ENCODE measurements at regions not wholly inside any gene's neighbourhood (a gene's known extent, or its start where the extent isn't known, plus 50 kb on each side); places are given as distances from the start of the nearest gene placed in this dataset.

- DNase-seq: no peak
These were observed 380.1 kb upstream of the SULF2 start for GRCh38 chr20:48165401-48165685.

DNA sequence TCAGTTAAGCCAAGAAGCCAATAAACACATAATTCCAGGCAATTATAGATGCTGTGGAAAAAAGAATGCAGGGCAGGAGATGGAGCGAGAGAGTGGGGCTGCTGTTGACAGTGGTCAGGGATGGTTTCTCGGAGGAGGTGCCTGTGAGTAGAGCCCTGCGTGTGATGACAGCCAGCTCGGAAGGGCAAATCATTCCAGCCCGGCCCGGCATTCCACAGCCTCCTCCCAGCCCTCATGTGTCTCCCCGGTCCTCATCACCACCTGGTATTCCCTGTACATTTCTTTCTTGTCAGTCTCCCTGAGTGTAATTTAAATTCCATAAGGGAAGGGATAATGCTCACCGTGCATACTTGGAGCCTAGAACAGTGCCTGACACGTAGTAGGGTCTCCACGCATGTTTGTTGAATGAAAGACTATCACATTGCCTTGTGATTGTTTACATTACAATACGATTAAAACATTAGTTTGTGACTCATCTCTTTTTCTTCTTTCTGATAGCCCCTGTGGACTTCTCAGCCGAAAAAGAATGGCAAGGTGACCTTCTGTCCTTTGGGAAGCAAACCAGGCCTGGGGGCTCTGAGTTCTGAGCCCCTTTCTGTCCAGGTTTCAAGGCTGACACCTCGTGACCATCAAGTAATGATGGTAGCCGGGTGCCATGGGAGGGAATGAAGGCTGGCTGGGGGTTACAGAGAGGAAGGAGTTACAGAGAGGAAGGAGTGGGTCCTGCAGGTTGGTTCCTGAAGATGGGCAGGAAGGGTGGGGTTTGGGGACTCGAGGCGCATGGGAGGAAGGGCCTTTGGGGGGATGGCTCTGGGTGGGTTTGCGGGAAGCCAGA is 379.5 kb upstream of the SULF2 start:
- DNase-seq: no peak

GRCh38 chr20:48164034-48164433 is 378.8 kb upstream of the SULF2 start:
- DNase-seq: no peak

GRCh38 chr20:48163505-48163904 is 378.2 kb upstream of the SULF2 start:
- no peak for DNase-seq

- no peak for DNase-seq
These were observed 377.3 kb upstream of the SULF2 start for GRCh38 chr20:48162621-48163020.

DNA sequence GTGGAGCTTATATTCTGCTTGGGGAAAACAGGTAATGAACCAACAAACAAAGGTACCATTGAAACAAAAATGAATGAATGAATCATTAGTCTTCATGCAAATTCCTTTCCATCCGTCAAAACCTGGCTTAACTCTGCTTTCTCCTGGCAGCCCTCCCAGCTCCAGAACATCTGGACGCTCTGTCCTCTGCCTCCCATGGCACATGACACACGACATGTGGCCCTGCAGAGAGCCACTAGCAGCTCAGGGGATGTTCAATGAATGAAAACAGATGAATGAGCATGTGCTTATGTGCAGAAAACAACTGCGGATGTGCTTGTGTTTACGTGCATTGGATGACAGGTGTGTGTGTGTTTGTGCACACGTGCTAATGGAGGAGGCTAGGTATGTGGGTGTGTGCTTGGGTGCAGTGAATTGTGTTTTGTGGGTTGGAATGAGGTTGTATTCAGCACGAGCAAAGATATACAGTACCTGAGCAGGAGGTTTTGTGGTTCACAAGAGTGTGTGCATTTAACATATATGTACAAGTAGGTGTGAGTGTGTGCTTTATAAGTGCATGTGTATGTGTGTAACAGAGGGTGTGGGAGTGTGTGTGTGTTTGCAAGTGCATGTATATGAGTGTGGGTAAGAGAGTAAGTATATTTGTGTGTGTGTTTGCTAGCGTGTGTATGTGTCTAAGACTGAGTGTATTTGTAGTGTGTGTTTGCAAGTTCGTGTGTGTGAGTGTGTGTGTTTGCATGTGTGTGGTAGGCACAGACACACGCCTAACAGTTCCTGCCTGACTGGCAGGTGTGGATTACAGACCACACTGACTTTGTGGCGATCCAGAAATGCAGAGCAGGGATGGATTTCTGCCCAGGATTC is 374.1 kb upstream of the SULF2 start:
- DNase-seq: no peak

GRCh38 chr20:48158014-48158413 is 372.7 kb upstream of the SULF2 start:
- no peak for DNase-seq

DNA sequence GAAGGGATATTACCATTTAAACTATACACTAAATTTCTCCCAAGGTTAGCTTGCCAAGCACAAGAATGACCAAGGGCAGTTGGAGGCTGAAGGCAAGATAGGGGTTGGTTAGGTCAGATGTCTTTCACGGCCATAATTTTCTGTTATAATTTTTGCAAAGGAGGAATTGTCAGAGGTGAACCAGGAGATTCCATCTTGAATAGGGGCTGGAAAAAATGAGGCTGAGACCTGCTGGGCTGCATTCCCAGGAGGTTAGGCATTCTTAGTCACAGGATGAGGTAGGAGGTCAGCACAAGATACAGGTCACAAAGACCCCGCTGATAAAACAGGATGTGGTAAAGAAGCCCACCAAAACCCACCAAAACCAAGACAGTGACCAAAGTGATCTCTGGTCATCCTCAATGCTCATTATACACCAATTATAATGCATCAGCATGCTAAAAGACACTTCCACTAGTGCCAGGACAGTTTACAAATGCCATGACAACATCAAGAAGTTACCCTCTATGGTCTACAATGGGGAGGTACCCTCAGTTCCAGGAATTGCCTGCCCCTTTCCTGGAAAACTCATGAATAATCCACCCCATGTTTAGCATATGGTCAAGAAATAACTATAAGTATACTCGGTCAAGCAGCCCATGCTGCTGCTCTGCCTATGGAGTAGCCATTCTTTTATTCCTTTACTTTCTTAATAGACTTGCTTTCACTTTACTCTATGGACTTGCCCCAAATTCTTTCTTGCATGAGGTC is 371.8 kb upstream of the SULF2 start:
- DNase-seq: no peak

DNA sequence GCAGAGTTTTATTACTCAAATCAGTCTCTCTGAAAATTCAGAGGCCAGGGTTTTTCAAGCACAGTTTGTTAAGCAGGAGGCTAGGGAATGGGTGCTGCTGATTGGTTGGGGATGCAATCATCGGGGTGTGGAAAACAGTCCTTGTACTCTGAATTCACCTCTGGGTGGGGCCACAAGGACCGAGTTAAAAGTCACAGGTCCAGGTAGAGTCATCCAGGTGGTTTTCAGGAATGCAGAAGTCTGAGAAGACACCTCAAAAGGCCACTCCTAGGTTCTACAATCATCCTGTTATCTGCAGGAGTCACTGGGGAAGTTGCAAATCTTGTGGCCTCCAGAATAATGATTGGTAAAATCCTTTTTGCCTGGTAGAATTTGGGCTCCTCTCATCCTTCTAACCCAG is 371.2 kb upstream of the SULF2 start:
- DNase-seq: no peak

DNA sequence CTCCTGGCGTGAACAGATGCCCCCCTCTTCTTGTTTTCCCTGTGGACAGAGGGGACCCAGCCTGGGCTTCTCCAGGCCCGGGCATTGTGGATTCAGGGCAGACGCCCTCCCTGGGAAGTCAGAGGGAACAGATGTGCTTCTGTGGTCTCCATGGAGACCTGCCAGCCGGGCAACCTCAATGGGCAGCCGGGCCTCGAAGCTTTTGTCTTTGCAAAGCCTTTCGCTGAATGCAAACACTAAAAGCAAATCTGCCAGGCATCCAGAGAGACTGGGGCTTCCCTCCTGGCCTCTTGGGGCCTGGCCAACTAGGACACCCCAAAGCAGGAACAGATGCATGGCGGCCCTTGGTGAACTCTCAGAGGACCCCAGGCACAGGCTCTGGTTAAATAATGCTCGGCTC is 370.0 kb upstream of the SULF2 start:
- DNase-seq: no peak

GRCh38 chr20:48154040-48154765 is 368.9 kb upstream of the SULF2 start:
- no peak for DNase-seq

DNA sequence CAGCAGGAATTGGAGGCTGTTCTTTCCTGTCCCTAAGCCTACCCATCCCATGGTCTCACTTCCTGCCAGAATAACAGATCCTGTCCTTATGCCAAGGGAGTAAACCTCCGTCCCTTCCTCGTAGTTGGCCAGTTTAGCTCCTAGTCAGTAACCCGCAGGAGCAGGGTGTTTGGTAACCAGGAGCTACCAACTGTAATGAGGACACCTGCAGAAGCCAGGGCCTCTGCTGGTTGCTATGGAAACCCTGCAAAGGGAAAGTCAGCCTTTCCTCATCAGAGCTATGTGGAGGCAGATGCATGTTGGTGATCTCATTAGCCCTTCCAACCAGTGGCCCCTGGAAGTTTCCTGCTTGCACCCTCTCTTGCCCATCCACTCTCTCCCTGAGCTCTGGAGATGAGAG is 368.2 kb upstream of the SULF2 start:
- no peak for DNase-seq

DNA sequence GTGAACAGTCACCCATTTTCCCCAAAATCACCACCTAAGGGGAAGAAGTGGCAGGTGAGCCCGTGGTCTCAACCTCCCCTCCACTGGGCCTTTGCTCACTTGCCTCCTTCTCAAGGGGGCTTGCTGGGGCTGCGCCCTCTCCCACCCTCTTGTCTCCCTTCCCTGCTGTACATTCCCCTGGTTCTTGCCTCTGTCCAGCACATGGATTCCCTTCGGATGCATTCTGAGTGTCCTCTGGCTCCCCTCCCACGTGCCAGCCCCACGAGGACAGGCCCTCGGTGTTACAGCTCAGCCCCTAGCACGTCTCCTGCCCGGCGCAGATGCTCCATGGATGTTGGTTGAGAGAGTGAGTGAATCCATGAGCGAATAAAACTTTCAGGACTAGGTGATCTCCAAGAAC is 367.8 kb upstream of the SULF2 start:
- no peak for DNase-seq

DNA sequence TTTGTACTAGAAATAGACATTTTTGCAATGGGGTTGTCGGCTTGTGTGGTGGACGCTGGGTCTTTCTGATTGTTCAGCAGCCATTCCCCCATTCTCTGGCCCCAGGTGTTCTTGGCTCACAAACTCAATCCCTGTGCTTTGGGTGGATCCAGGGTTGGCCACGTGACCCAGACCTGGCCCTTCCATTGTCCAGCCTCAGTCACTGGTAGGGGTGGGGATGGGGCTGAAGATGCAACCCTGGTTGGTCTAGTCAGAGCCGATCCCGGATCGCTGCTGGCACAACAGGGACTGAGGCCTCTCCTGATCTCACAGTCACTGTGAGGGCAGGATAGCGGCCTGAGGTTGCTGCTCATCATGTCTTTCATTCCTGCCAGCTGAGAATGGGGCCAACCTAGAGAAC is 365.3 kb upstream of the SULF2 start:
- DNase-seq: no peak

- DNase-seq: no peak
These were observed 364.6 kb upstream of the SULF2 start for GRCh38 chr20:48149902-48150301.

DNA sequence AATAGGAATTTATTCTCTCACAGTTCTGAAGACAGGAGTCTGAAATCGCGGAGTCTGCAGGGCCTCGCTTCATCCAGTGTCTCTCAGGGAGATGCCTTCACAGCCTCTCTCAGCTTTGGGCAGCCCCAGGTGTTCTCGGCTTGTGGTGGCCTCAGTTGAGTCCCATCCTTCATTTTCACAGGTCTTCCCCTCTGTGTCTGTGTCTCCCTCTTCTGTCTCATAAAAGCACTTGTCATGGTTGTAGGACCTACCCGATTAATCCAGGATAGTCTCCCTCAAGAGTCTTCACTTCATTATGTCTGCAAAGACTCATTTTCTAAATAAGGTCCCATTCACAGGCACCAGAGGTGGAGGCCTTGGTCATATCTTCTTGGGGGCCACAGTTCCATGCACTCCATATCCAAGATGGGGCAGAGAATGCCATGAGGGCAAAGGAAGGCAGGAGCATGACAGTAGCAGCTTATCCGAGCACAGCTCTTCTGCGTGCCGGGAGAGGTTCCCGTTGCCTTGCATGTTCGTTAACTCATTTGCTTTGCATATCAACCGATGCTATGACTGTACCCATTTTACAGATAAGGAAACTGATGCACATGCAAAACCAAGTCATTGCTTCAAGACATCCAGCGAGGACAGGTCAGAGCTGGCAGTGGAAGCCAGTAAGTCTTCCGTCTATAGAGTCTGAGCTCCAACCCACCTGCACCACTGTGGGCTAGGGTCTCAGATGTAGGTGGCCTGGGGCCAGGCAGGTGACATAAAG is 363.8 kb upstream of the SULF2 start:
- no peak for DNase-seq

DNA sequence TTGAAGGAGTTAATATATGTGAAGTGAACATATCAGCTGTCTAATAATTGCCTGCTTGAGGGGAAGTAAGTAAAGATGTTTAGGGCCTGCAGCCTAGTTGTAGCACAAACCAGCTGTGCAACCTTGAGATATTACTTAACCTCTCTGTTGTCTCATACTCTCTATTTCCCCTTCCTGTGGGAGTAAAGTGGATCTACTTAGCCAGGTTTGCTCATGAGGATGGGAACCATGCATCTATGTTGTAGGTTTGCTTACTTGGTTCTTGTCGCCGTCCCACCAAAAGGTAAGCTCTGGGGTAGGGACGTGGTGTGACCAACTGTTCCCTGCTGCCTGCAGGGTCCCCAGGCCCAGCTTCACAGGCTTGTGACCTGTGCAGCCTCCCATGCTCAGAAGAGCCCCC is 362.7 kb upstream of the SULF2 start:
- no peak for DNase-seq

DNA sequence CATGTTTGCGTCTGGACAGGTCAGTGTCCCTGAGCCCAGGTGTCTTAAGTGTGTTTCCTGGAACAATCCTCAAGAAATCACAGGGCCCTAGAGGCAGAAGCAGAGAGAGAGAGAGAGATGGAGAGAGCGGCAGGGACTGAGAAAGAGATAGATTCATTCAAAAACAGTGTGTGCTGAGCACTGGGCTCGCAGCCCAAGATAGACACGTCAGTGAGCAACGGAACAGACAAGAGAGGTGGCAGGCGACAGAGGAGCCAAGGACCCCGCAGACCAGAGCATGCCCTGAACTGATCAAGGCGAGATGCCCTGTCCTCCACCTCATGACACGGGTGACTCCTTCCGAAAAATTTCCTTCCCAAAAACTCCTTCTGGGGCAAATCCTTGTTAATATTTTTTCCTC is 362.0 kb upstream of the SULF2 start:
- DNase-seq: no peak

DNA sequence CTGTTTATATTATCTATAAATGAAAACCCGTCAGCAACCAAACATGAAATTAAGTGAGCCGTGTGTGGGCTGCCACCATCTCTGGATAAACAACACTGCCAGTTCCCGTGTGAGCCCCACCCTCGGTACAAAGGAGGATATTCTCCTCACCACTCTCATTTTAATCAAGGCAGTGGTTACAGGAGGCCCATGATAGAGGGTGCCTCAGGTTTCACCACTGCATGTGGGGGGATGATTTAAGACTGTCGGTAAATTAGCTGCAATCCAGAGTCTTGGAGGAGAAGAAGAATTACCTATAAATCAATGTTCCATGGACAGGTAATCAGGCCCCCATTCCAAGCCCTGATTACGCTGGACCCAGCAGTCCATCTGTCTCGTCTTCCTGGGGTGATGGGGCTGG is 361.6 kb upstream of the SULF2 start:
- no peak for DNase-seq

DNA sequence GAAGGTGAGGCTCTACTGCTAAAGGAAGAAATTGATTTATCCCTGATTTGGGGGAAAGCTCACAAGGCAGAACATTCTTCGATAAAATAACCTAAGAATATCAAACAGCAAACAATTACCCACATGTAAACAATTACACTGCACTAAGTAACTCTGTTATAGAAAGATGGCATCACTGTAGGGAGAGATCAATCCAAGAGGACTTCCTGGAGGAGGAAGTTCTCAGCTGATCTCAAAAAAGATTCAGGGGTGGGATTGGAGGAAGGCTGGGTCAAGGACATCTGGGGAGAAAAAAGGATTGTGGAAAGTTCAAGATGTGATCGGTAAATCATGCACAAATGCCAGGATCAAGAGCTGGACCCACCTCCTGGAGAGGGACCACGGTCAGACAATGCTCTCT is 361.0 kb upstream of the SULF2 start:
- no peak for DNase-seq

- DNase-seq: no peak
These were observed 358.3 kb upstream of the SULF2 start for GRCh38 chr20:48143435-48144081.

GRCh38 chr20:48142516-48142773 is 357.2 kb upstream of the SULF2 start:
- DNase-seq: no peak
